GM19023 (cell line): ENCODE measurements at regions not wholly inside any gene's neighbourhood (a gene's known extent, or its start where the extent isn't known, plus 50 kb on each side); places are given as distances from the start of the nearest gene placed in this dataset.

ENCODE experiments used
- ATAC-seq: cut with Tn5 transposase; IDR thresholded peaks from one replicate; pipeline ENCODE4 v1.9.1; 2021; ENCODE audit warnings: mild to moderate bottlenecking, moderate library complexity; ENCODE audit not compliant: unreplicated experiment

- no peak for ATAC-seq
Observed at GRCh38 chr2:12964904-12965539, 248.3 kb downstream of the TRIB2 start.

GRCh38 chr2:12965540-12966269 is 249.0 kb downstream of the TRIB2 start:
- no peak for ATAC-seq

- no peak for ATAC-seq
Observed at GRCh38 chr2:12967804-12968203, 251.1 kb downstream of the TRIB2 start.

GRCh38 chr2:12968399-12968798 is 251.7 kb downstream of the TRIB2 start:
- ATAC-seq, result no peak

GRCh38 chr2:12970861-12971260 is 254.1 kb downstream of the TRIB2 start:
- ATAC-seq, result no peak

GRCh38 chr2:12971581-12972365 is 255.0 kb downstream of the TRIB2 start:
- no peak for ATAC-seq

GRCh38 chr2:12978066-12978835 is 261.5 kb downstream of the TRIB2 start:
- ATAC-seq, result no peak

- no peak for ATAC-seq
Observed at GRCh38 chr2:12979066-12979465, 262.3 kb downstream of the TRIB2 start.

GRCh38 chr2:12980817-12981216 is 264.1 kb downstream of the TRIB2 start:
- no peak for ATAC-seq

GRCh38 chr2:12982149-12982584 is 265.4 kb downstream of the TRIB2 start:
- no peak for ATAC-seq

- ATAC-seq, result no peak
Observed at GRCh38 chr2:12987246-12987645, 270.5 kb downstream of the TRIB2 start.

- no peak for ATAC-seq
Observed at GRCh38 chr2:12988279-12988678, 271.5 kb downstream of the TRIB2 start.

GRCh38 chr2:12990523-12990922 is 273.8 kb downstream of the TRIB2 start:
- ATAC-seq, result no peak

GRCh38 chr2:12998685-12999084 is 281.9 kb downstream of the TRIB2 start:
- ATAC-seq, result no peak

GRCh38 chr2:13000664-13001363 is 284.1 kb downstream of the TRIB2 start:
- no peak for ATAC-seq

GRCh38 chr2:13001408-13001807 is 284.7 kb downstream of the TRIB2 start:
- ATAC-seq, result no peak

- ATAC-seq, result no peak
Observed at GRCh38 chr2:13002536-13003331, 286.0 kb downstream of the TRIB2 start.

GRCh38 chr2:13003500-13003899 is 286.8 kb downstream of the TRIB2 start:
- ATAC-seq, result no peak

- ATAC-seq, result no peak
Observed at GRCh38 chr2:13005048-13005447, 288.3 kb downstream of the TRIB2 start.
